ENCODE measurements at regions not wholly inside any gene's neighbourhood (a gene's known extent, or its start where the extent isn't known, plus 50 kb on each side); places are given as distances from the start of the nearest gene placed in this dataset.

- H3K4me3 ChIP-seq (ENCODE audit: low read depth, low read length) = no peak overlapping the region
- TF ChIP-seq CTCF (conservative IDR thresholded peaks at IDR 0.05; ENCODE audit: low read depth, low read length) = no peak
- no peak for DNase-seq (ENCODE audit: low read depth)
These were observed 579.2 kb downstream of the BCOR start for GRCh38 chrX:39518476-39519029.

- TF ChIP-seq CTCF (conservative IDR thresholded peaks at IDR 0.05; ENCODE audit: low read depth, low read length) = no peak
- H3K4me3 ChIP-seq (ENCODE audit: low read depth, low read length) = no peak overlapping the region
- peak; percentile 43 for DNase-seq (ENCODE audit: low read depth)
These were observed 578.7 kb downstream of the BCOR start for GRCh38 chrX:39519030-39519488.

- no peak for DNase-seq (ENCODE audit: low read depth)
- H3K4me3 ChIP-seq (ENCODE audit: low read depth, low read length) = no peak overlapping the region
- no peak for TF ChIP-seq CTCF (conservative IDR thresholded peaks at IDR 0.05; ENCODE audit: low read depth, low read length)
These were observed 578.0 kb downstream of the BCOR start for GRCh38 chrX:39519566-39520301.

- TF ChIP-seq CTCF (conservative IDR thresholded peaks at IDR 0.05; ENCODE audit: low read depth, low read length) = no peak
- DNase-seq (ENCODE audit: low read depth) = no peak
These were observed 572.0 kb downstream of the BCOR start for GRCh38 chrX:39525758-39526157.

GRCh38 chrX:39527025-39527424 is 570.7 kb downstream of the BCOR start:
- H3K4me3 ChIP-seq (ENCODE audit: low read depth, low read length) = no peak overlapping the region
- peak; percentile 54 for DNase-seq (ENCODE audit: low read depth)

More at GRCh38 chrX:39525758-39526157, 572.0 kb downstream of the BCOR start:
- H3K4me3 ChIP-seq (ENCODE audit: low read depth, low read length) = no peak overlapping the region

GRCh38 chrX:39528161-39528916 is 569.4 kb downstream of the BCOR start:
- no peak overlapping the region for H3K4me3 ChIP-seq (ENCODE audit: low read depth, low read length)
- TF ChIP-seq CTCF (conservative IDR thresholded peaks at IDR 0.05; ENCODE audit: low read depth, low read length) = no peak
- no peak for DNase-seq (ENCODE audit: low read depth)

More at GRCh38 chrX:39527025-39527424, 570.7 kb downstream of the BCOR start:
- TF ChIP-seq CTCF (conservative IDR thresholded peaks at IDR 0.05; ENCODE audit: low read depth, low read length) = no peak

Measured in choroid plexus epithelial cell (primary cell).